ENCODE measurements at regions not wholly inside any gene's neighbourhood (a gene's known extent, or its start where the extent isn't known, plus 50 kb on each side); places are given as distances from the start of the nearest gene placed in this dataset.

- peaks cover 27% of the 10 kb centered on the region for H3K9me3 Mint-ChIP-seq (ENCODE audit: low read depth)
- peaks cover 2% of the 10 kb centered on the region for H3K27me3 Mint-ChIP-seq (ENCODE audit: low read depth)
- no peak overlapping the region for H3K27ac Mint-ChIP-seq (ENCODE audit: unreplicated experiment)
- no peak for TF ChIP-seq CTCF (IDR thresholded peaks at IDR 0.05)
- H3K4me3 Mint-ChIP-seq (ENCODE audit: unreplicated experiment): no peak overlapping the region
- peaks cover 4% of the 10 kb centered on the region for H3K36me3 Mint-ChIP-seq (ENCODE audit: low read depth)
- H3K4me1 Mint-ChIP-seq (ENCODE audit: low read depth): peaks cover 3% of the 10 kb centered on the region
- no peak for DNase-seq (ENCODE audit: low spot score)
Observed at GRCh38 chr6:165173484-165173883, 135.9 kb downstream of the C6orf118 start.

GRCh38 chr6:165167861-165168260 is 141.5 kb downstream of the C6orf118 start:
- Mint-ChIP-seq H3K27me3 (ENCODE audit: low read depth) (peaks cover 2% of the 10 kb centered on the region), H3K4me1 (ENCODE audit: low read depth) (no peaks in the 10 kb centered on the region), H3K4me3 (ENCODE audit: unreplicated experiment) (no peak overlapping the region), H3K27ac (ENCODE audit: unreplicated experiment) (no peak overlapping the region), H3K9me3 (ENCODE audit: low read depth) (peaks cover 18% of the 10 kb centered on the region), H3K36me3 (ENCODE audit: low read depth) (no peaks in the 10 kb centered on the region)
- TF ChIP-seq CTCF (IDR thresholded peaks at IDR 0.05): no peak
- DNase-seq (ENCODE audit: low spot score): no peak

GRCh38 chr6:165167311-165167710 is 142.1 kb downstream of the C6orf118 start:
- Mint-ChIP-seq H3K9me3 (ENCODE audit: low read depth) (peaks cover 20% of the 10 kb centered on the region), H3K36me3 (ENCODE audit: low read depth) (no peaks in the 10 kb centered on the region), H3K27me3 (ENCODE audit: low read depth) (peaks cover 2% of the 10 kb centered on the region), H3K4me1 (ENCODE audit: low read depth) (no peaks in the 10 kb centered on the region), H3K27ac (ENCODE audit: unreplicated experiment) (no peak overlapping the region), H3K4me3 (ENCODE audit: unreplicated experiment) (no peak overlapping the region)
- no peak for DNase-seq (ENCODE audit: low spot score)
- no peak for TF ChIP-seq CTCF (IDR thresholded peaks at IDR 0.05)

- no peak for DNase-seq (ENCODE audit: low spot score)
- no peak overlapping the region for H3K27ac Mint-ChIP-seq (ENCODE audit: unreplicated experiment)
- no peaks in the 10 kb centered on the region for H3K36me3 Mint-ChIP-seq (ENCODE audit: low read depth)
- peaks cover 13% of the 10 kb centered on the region for H3K9me3 Mint-ChIP-seq (ENCODE audit: low read depth)
- H3K4me1 Mint-ChIP-seq (ENCODE audit: low read depth): no peaks in the 10 kb centered on the region
- H3K27me3 Mint-ChIP-seq (ENCODE audit: low read depth): peaks cover 2% of the 10 kb centered on the region
- TF ChIP-seq CTCF (IDR thresholded peaks at IDR 0.05): no peak
- no peak overlapping the region for H3K4me3 Mint-ChIP-seq (ENCODE audit: unreplicated experiment)
Observed at GRCh38 chr6:165163519-165163918, 145.9 kb downstream of the C6orf118 start.

- Mint-ChIP-seq H3K9me3 (ENCODE audit: low read depth) (peaks cover 10% of the 10 kb centered on the region), H3K27me3 (ENCODE audit: low read depth) (peaks cover 2% of the 10 kb centered on the region), H3K4me1 (ENCODE audit: low read depth) (no peaks in the 10 kb centered on the region), H3K4me3 (ENCODE audit: unreplicated experiment) (no peak overlapping the region), H3K27ac (ENCODE audit: unreplicated experiment) (no peak overlapping the region), H3K36me3 (ENCODE audit: low read depth) (no peaks in the 10 kb centered on the region)
- DNase-seq (ENCODE audit: low spot score): no peak
- TF ChIP-seq CTCF (IDR thresholded peaks at IDR 0.05): no peak
Observed at GRCh38 chr6:165159460-165159859, 149.9 kb downstream of the C6orf118 start.
